HEK293 (cell line): ENCODE measurements at regions not wholly inside any gene's neighbourhood (a gene's known extent, or its start where the extent isn't known, plus 50 kb on each side); places are given as distances from the start of the nearest gene placed in this dataset.
A peak's percentile ranks its signal among the peaks of the same experiment; 100 is the strongest.

ENCODE experiments used
- CTCF ChIA-PET: fragments of 350-600 bp; formaldehyde crosslinking; extraction: SDS; loops from one replicate; lab custom pipeline; 2021; ENCODE audit warnings: antibody characterized with exemption; lab: Yijun Ruan, JAX
- POLR2A ChIA-PET: fragments of 300-600 bp; formaldehyde crosslinking; extraction: SDS; loops from one replicate; lab custom pipeline; 2020; ENCODE audit warnings: antibody characterized with exemption, inconsistent platforms; lab: Yijun Ruan, JAX
- H3K27ac ChIP-seq: fragments of 200-500 bp; sonication (Bioruptor generic); 2 replicates; pipeline ENCODE4 v1.5.1; 2014; ENCODE audit warnings: low read depth, low read length, control low read depth, inconsistent platforms; ENCODE audit errors: extremely low read depth
- H3K36me3 ChIP-seq, 2 experiments: fragments of 200-500 bp in 1 of 2; sonication (Bioruptor generic) in 1 of 2; 1 replicate in 1 of 2; 2 replicates in 1 of 2; pipeline ENCODE4 v1.5.1; 2014 to 2017; ENCODE audit warnings: inconsistent platforms in 2 of 2, low read length in 2 of 2; ENCODE audit not compliant: control insufficient read depth in 2 of 2, insufficient read depth in 1 of 2
- H3K4me1 ChIP-seq: fragments of 200-500 bp; sonication (Bioruptor generic); 2 replicates; pipeline ENCODE4 v1.5.1; 2014; ENCODE audit warnings: mild to moderate bottlenecking, low read length, inconsistent platforms; ENCODE audit not compliant: control insufficient read depth, insufficient read depth
- H3K4me3 ChIP-seq: 2 replicates; pipeline ENCODE4 v1.5.1; 2011; ENCODE audit warnings: low read depth, mild to moderate bottlenecking, control low read depth, low read length, moderate library complexity
- H3K9me3 ChIP-seq: fragments of 200-500 bp; sonication (Bioruptor generic); 2 replicates; pipeline ENCODE4 v1.5.1; 2014; ENCODE audit warnings: low read depth, low read length, inconsistent platforms; ENCODE audit not compliant: control insufficient read depth, insufficient read depth
- AEBP2 ChIP-seq: fragments of 450-650 bp; formaldehyde crosslinking; IDR thresholded peaks from 2 replicates; pipeline ENCODE4 v1.5.1; 2016; ENCODE audit warnings: missing biosample characterization, missing genetic modification characterization, borderline replicate concordance
- ZNF16 ChIP-seq: fragments of 450-650 bp; formaldehyde crosslinking; IDR thresholded peaks from 2 replicates; pipeline ENCODE4 v1.5.1; 2016; ENCODE audit warnings: low read depth, missing biosample characterization, missing genetic modification characterization
- ZNF202 ChIP-seq: fragments of 450-650 bp; formaldehyde crosslinking; IDR thresholded peaks from 2 replicates; pipeline ENCODE4 v1.5.1; 2016; ENCODE audit warnings: missing biosample characterization, missing genetic modification characterization, borderline replicate concordance
- ZNF292 ChIP-seq: fragments of 450-650 bp; formaldehyde crosslinking; IDR thresholded peaks from 2 replicates; pipeline ENCODE4 v1.5.1; 2016; ENCODE audit warnings: low read depth, missing biosample characterization, missing genetic modification characterization, borderline replicate concordance
- ZNF394 ChIP-seq: fragments of 450-650 bp; formaldehyde crosslinking; IDR thresholded peaks from 2 replicates; pipeline ENCODE4 v1.5.1; 2016; ENCODE audit warnings: missing biosample characterization, missing genetic modification characterization, mild to moderate bottlenecking, moderate library complexity, borderline replicate concordance
- ZNF416 ChIP-seq: fragments of 450-650 bp; formaldehyde crosslinking; IDR thresholded peaks from 2 replicates; pipeline ENCODE4 v1.5.1; 2016; ENCODE audit warnings: missing biosample characterization, missing genetic modification characterization
- ZNF426 ChIP-seq: fragments of 450-650 bp; formaldehyde crosslinking; IDR thresholded peaks from 2 replicates; pipeline ENCODE4 v1.5.1; 2017; ENCODE audit warnings: missing biosample characterization, missing genetic modification characterization, mild to moderate bottlenecking, inconsistent platforms, moderate library complexity
- ZNF510 ChIP-seq: fragments of 450-650 bp; formaldehyde crosslinking; IDR thresholded peaks from 2 replicates; pipeline ENCODE4 v1.5.1; 2018; ENCODE audit warnings: mild to moderate bottlenecking, missing genetic modification characterization, missing biosample characterization; ENCODE audit not compliant: insufficient replicate concordance
- ZNF518A ChIP-seq: fragments of 450-650 bp; formaldehyde crosslinking; conservative IDR thresholded peaks from 2 replicates; pipeline ENCODE4 v1.5.1; 2016; ENCODE audit warnings: low read depth, missing biosample characterization, missing genetic modification characterization
- ZNF530 ChIP-seq: fragments of 450-650 bp; formaldehyde crosslinking; IDR thresholded peaks from 2 replicates; pipeline ENCODE4 v1.5.1; 2016; ENCODE audit warnings: low read depth, missing biosample characterization, missing genetic modification characterization
- ZNF558 ChIP-seq: fragments of 450-650 bp; formaldehyde crosslinking; IDR thresholded peaks from 2 replicates; pipeline ENCODE4 v1.5.1; 2016; ENCODE audit warnings: missing biosample characterization, missing genetic modification characterization
- ZNF596 ChIP-seq: fragments of 450-650 bp; IDR thresholded peaks from 2 replicates; pipeline ENCODE4 v1.5.0; 2018; ENCODE audit warnings: missing biosample characterization, mild to moderate bottlenecking, missing genetic modification characterization, moderate library complexity
- ZNF623 ChIP-seq: fragments of 450-650 bp; formaldehyde crosslinking; IDR thresholded peaks from 2 replicates; pipeline ENCODE4 v1.5.1; 2016; ENCODE audit warnings: missing biosample characterization, missing genetic modification characterization
- ZNF654 ChIP-seq: fragments of 450-650 bp; formaldehyde crosslinking; IDR thresholded peaks from 2 replicates; pipeline ENCODE4 v1.5.1; 2016; ENCODE audit warnings: low read depth, missing biosample characterization, missing genetic modification characterization
- ZNF776 ChIP-seq: fragments of 450-650 bp; formaldehyde crosslinking; IDR thresholded peaks from 2 replicates; pipeline ENCODE4 v1.5.0; 2017; ENCODE audit warnings: missing biosample characterization, missing genetic modification characterization, borderline replicate concordance
- ZSCAN5A ChIP-seq: fragments of 450-650 bp; formaldehyde crosslinking; IDR thresholded peaks from 2 replicates; pipeline ENCODE4 v1.5.1; 2016; ENCODE audit warnings: missing biosample characterization, missing genetic modification characterization

- Histone ChIP-seq H3K36me3 (no peaks in the 10 kb centered on the region), H3K4me1 (0 out of 2 replicates have a peak, but pooled peaks cover 2% of the 10 kb centered on the region), H3K9me3 (no peaks in the 10 kb centered on the region), H3K4me3 (no peak overlapping the region), H3K27ac (no peak overlapping the region)
- ChIA-PET CTCF (interaction anchor here (0.5 to 3.6 kb wide), 20 partner anchors 10 to 457 kb away, joined by 3 to 56 read pairs (median 4); no protein-coding TSS in a partner anchor), POLR2A (no interaction called here)
- TF ChIP-seq ZSCAN5A (tag by site-specific recombination): no peak
- no peak for TF ChIP-seq ZNF416 (tag by site-specific recombination)
- TF ChIP-seq ZNF202 (tag by site-specific recombination): no peak
- no peak for TF ChIP-seq ZNF510 (tag by site-specific recombination)
- TF ChIP-seq AEBP2 (tag by site-specific recombination): no peak
- TF ChIP-seq ZNF16 (tag by site-specific recombination): no peak
- no peak for TF ChIP-seq ZNF530 (tag by site-specific recombination)
- no peak for TF ChIP-seq ZNF292 (tag by site-specific recombination)
- TF ChIP-seq ZNF596 (tag by site-specific recombination): no peak
- no peak for TF ChIP-seq ZNF558 (tag by site-specific recombination)
Observed at GRCh38 chr4:112766422-112766821, 129.5 kb downstream of the LARP7 start.

- CTCF ChIA-PET: interaction anchor here (0.7 to 3.6 kb wide), 3 partner anchors 136 to 185 kb away, joined by 3 to 56 read pairs (median 6); no protein-coding TSS in a partner anchor
- Histone ChIP-seq H3K36me3 (no peaks in the 10 kb centered on the region), H3K4me1 (0 out of 2 replicates have a peak, but pooled peaks cover 2% of the 10 kb centered on the region), H3K4me3 (no peak overlapping the region), H3K9me3 (no peaks in the 10 kb centered on the region), H3K27ac (no peak overlapping the region)
- TF ChIP-seq ZNF518A (tag by site-specific recombination): peak; percentile 57; the same call in 1 of the 2 replicates
- TF ChIP-seq ZNF426 (tag by site-specific recombination): peak; percentile 48
- no peak for TF ChIP-seq ZNF776 (tag by site-specific recombination)
- peak; percentile 59; the same call in 1 of the 2 replicates for TF ChIP-seq ZNF394 (tag by site-specific recombination)
- 0 out of 2 replicates have a peak, but pooled peaks have one; percentile 23 for TF ChIP-seq ZNF623 (tag by site-specific recombination)
- TF ChIP-seq ZNF654 (tag by site-specific recombination): peak; percentile 7; the same call in 1 of the 2 replicates
- POLR2A ChIA-PET: no interaction called here
Observed at GRCh38 chr4:112767386-112767785, 130.4 kb downstream of the LARP7 start.
